A673 (cell line): ENCODE measurements at regions not wholly inside any gene's neighbourhood (a gene's known extent, or its start where the extent isn't known, plus 50 kb on each side); places are given as distances from the start of the nearest gene placed in this dataset.

Experiments used
- BruUV-seq: library from RNA; stranded (reverse); fragments of 400-500 nt; replicated peaks from 2 replicates; lab custom pipeline; 2021; lab: Mats Ljungman, UMichigan
- CTCF ChIA-PET: fragments of 300-600 bp; sonication (Branson Sonifier 250); formaldehyde crosslinking; loops from one replicate; lab custom pipeline; 2022; ENCODE audit warnings: antibody characterized with exemption; lab: Charles Lee
- POLR2A ChIA-PET: fragments of 300-600 bp; sonication (Branson Sonifier 250); formaldehyde crosslinking; loops from one replicate; lab custom pipeline; 2022; ENCODE audit warnings: antibody characterized with exemption; ENCODE audit not compliant: low non-redundant PET; lab: Charles Lee
- DNase-seq: peaks from one replicate; pipeline ENCODE4 v3.0.0-alpha.2; 2015; ENCODE audit warnings: low spot score
- H3K27ac ChIP-seq: fragments of 200-600 bp; sonication (generic); 2 replicates; pipeline ENCODE4 v1.5.1; 2016; ENCODE audit warnings: mixed run types, low read depth, mild to moderate bottlenecking, mixed read lengths, antibody characterized with exemption, low read length; ENCODE audit not compliant: poor library complexity, severe bottlenecking
- H3K27me3 ChIP-seq: fragments of 200-600 bp; sonication (generic); replicated peaks from 2 replicates; pipeline ENCODE4 v1.6.1; 2017; ENCODE audit warnings: mixed run types, low read depth, mild to moderate bottlenecking, mixed read lengths, antibody characterized with exemption, low read length; ENCODE audit not compliant: insufficient read depth, poor library complexity
- H3K36me3 ChIP-seq: fragments of 200-600 bp; sonication (generic); 2 replicates; pipeline ENCODE4 v1.6.1; 2016; ENCODE audit warnings: mixed run types, mild to moderate bottlenecking, mixed read lengths, antibody characterized with exemption, low read length; ENCODE audit not compliant: insufficient read depth, poor library complexity, severe bottlenecking
- H3K4me1 ChIP-seq: fragments of 200-600 bp; sonication (generic); 2 replicates; pipeline ENCODE4 v1.6.1; 2017; ENCODE audit warnings: mixed run types, mild to moderate bottlenecking, mixed read lengths, antibody characterized with exemption, low read length; ENCODE audit not compliant: insufficient read depth, poor library complexity, severe bottlenecking
- H3K4me3 ChIP-seq: fragments of 200-600 bp; sonication (generic); 2 replicates; pipeline ENCODE4 v1.5.1; 2016; ENCODE audit warnings: low read depth, mixed run types, mild to moderate bottlenecking, mixed read lengths, low read length; ENCODE audit not compliant: poor library complexity, severe bottlenecking
- H3K9me3 ChIP-seq: fragments of 200-600 bp; sonication (generic); 2 replicates; pipeline ENCODE4 v1.6.1; 2016; ENCODE audit warnings: mixed run types, low read depth, mild to moderate bottlenecking, mixed read lengths, antibody characterized with exemption, low read length; ENCODE audit not compliant: poor library complexity, severe bottlenecking
- CTCF ChIP-seq: fragments of 300-800, 200-600 bp; sonication (generic); conservative IDR thresholded peaks from 2 replicates; pipeline ENCODE4 v1.5.1; 2017; ENCODE audit warnings: low read depth, mild to moderate bottlenecking, antibody characterized with exemption, low read length, moderate library complexity, mixed read lengths
- EZH2 ChIP-seq: fragments of 200-600 bp; sonication (generic); IDR thresholded peaks from 2 replicates; pipeline ENCODE4 v1.6.1; 2017; ENCODE audit warnings: borderline replicate concordance, low read depth, mild to moderate bottlenecking, mixed read lengths, antibody characterized with exemption, low read length; ENCODE audit not compliant: poor library complexity, severe bottlenecking
- intact Hi-C: fragments of 100-400 bp; cut with micrococcal nuclease; formaldehyde crosslinking; loops from one replicate; pipeline ENCODE4 v1.10.0; 2022; ENCODE audit not compliant: unreplicated experiment

- H3K4me3 ChIP-seq: no peak overlapping the region
- no peak for DNase-seq
- H3K36me3 ChIP-seq: no peaks in the 10 kb centered on the region
- TF ChIP-seq EZH2 (no peak), CTCF (no peak)
- POLR2A ChIA-PET: interaction anchor here (0.7 kb wide), 1 partner anchor 108 kb away, joined by 3 read pairs; no protein-coding TSS in a partner anchor
- CTCF ChIA-PET: no interaction called here
- no TSS peak for BruUV-seq
- H3K9me3 ChIP-seq: no peaks in the 10 kb centered on the region
- H3K4me1 ChIP-seq: no peaks in the 10 kb centered on the region
- intact Hi-C loops: no loop called here
- H3K27ac ChIP-seq: no peak overlapping the region
- no peaks in the 10 kb centered on the region for H3K27me3 ChIP-seq
Measured at GRCh38 chr12:84658877-84659276, 253.7 kb downstream of the SLC6A15 start.

- no peak for DNase-seq
- BruUV-seq: no TSS peak
- H3K4me3 ChIP-seq: no peak overlapping the region
- intact Hi-C loops: no loop called here
- ChIA-PET POLR2A (interaction anchor here (0.6 kb wide), 1 partner anchor 34 kb away, joined by 3 read pairs; no protein-coding TSS in a partner anchor), CTCF (no interaction called here)
- no peaks in the 10 kb centered on the region for H3K9me3 ChIP-seq
- H3K36me3 ChIP-seq: no peaks in the 10 kb centered on the region
- H3K27ac ChIP-seq: no peak overlapping the region
- no peaks in the 10 kb centered on the region for H3K27me3 ChIP-seq
- TF ChIP-seq CTCF (no peak), EZH2 (no peak)
- H3K4me1 ChIP-seq: no peaks in the 10 kb centered on the region
Measured at GRCh38 chr12:84656705-84657104, 255.9 kb downstream of the SLC6A15 start.

- intact Hi-C loops: no loop called here
- Histone ChIP-seq H3K27ac (no peak overlapping the region), H3K27me3 (no peaks in the 10 kb centered on the region), H3K4me3 (no peak overlapping the region), H3K9me3 (no peaks in the 10 kb centered on the region), H3K36me3 (no peaks in the 10 kb centered on the region), H3K4me1 (no peaks in the 10 kb centered on the region)
- ChIA-PET POLR2A (no interaction called here), CTCF (no interaction called here)
- no TSS peak for BruUV-seq
- DNase-seq: no peak
- TF ChIP-seq EZH2 (no peak), CTCF (no peak)
Measured at GRCh38 chr12:84653482-84653881, 259.1 kb downstream of the SLC6A15 start.
